OCI-LY1 (cell line): ENCODE measurements at regions not wholly inside any gene's neighbourhood (a gene's known extent, or its start where the extent isn't known, plus 50 kb on each side); places are given as distances from the start of the nearest gene placed in this dataset.

ENCODE experiments used
- EZH2 ChIP-seq: fragments of 200-600 bp; sonication (generic), shearing (Covaris generic); IDR thresholded peaks from 2 replicates; pipeline ENCODE4 v1.8.0; 2017; ENCODE audit warnings: borderline replicate concordance, mixed run types, mild to moderate bottlenecking, antibody characterized with exemption, low read length, moderate library complexity, mixed read lengths
- TF ChIP-seq, protein P1 (sequence below): fragments of 200-600 bp; sonication (generic), shearing (Covaris generic); IDR thresholded peaks from 2 replicates; pipeline ENCODE4 v1.5.1; 2017; ENCODE audit warnings: mild to moderate bottlenecking, antibody characterized with exemption, low read length, moderate library complexity, mixed read lengths

DNA sequence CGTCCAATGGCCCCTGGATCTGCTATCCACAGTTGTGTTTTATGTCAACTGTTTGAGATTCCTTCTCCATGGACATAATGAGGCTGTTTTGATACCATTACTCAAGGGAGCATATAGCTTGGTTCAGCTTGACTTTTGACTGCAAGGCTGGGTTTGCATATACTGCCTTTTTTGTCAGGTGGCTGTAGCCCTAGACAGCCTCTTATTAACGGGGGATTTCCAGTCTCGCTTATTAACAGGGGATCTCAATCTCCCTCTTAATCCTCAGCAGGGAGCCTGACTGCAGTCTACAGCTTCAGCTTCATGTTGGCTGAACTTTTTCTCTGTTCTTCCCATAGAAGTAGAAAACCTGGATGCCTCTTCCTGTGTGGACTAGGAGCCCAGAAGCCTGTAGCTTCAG lies 73.7 kb upstream of the TNC start:
- TF ChIP-seq, protein P1, sequence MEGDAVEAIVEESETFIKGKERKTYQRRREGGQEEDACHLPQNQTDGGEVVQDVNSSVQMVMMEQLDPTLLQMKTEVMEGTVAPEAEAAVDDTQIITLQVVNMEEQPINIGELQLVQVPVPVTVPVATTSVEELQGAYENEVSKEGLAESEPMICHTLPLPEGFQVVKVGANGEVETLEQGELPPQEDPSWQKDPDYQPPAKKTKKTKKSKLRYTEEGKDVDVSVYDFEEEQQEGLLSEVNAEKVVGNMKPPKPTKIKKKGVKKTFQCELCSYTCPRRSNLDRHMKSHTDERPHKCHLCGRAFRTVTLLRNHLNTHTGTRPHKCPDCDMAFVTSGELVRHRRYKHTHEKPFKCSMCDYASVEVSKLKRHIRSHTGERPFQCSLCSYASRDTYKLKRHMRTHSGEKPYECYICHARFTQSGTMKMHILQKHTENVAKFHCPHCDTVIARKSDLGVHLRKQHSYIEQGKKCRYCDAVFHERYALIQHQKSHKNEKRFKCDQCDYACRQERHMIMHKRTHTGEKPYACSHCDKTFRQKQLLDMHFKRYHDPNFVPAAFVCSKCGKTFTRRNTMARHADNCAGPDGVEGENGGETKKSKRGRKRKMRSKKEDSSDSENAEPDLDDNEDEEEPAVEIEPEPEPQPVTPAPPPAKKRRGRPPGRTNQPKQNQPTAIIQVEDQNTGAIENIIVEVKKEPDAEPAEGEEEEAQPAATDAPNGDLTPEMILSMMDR, result no peak
- TF ChIP-seq EZH2, result no peak
